NCI-H526 (cell line): ENCODE measurements at regions not wholly inside any gene's neighbourhood (a gene's known extent, or its start where the extent isn't known, plus 50 kb on each side); places are given as distances from the start of the nearest gene placed in this dataset.

ENCODE experiments used
- DNase-seq, 2 experiments: peaks; one replicate each; lab custom pipeline; 2025; lab: John Stamatoyannopoulos, UW

DNA sequence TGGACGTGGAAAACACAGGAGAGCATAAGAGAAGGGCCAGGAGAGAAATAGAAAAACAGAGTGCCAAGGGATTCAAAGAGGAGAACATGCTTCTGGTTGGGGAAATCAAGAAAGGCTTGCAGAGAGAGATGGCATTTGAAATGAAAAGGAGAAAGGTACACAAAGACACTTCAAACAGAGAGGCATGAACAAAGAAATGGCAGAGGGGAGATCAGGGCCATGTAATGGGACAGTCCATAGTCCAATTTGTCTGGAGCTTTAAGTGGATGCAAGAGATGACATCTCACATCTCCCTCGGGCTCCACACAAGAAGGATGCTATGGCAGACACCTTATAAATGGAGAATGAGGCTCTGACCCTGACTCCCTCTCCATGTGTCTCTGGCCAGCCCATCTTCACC, 331.1 kb downstream of the MLLT3 start:
- DNase-seq = no peak

DNA sequence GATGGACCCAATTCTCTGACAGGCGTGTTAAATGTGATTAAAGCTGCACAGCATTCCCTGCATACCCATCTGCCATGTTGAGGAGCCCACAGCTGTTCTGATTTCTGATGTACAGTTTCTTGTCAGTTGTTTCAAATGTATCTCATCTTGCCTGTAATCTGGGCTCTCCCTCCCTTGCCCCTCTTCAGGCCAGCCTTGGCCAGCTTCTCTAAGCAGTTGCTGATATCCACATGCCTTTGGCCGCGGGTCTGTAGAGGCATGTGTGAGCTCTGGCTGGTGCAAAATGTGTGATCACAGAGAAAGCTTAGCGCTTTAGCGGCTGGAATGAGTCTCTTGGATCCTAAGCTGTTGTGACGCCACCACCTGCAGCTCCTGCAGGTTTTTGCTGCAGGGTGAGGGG, 332.0 kb downstream of the MLLT3 start:
- DNase-seq = no peak

GRCh38 chr9:20289423-20290010, 332.8 kb downstream of the MLLT3 start:
- DNase-seq = no peak

- DNase-seq = no peak
Observed at GRCh38 chr9:20286969-20287368, 335.3 kb downstream of the MLLT3 start.

GRCh38 chr9:20286154-20286700, 336.1 kb downstream of the MLLT3 start:
- no peak for DNase-seq

DNA sequence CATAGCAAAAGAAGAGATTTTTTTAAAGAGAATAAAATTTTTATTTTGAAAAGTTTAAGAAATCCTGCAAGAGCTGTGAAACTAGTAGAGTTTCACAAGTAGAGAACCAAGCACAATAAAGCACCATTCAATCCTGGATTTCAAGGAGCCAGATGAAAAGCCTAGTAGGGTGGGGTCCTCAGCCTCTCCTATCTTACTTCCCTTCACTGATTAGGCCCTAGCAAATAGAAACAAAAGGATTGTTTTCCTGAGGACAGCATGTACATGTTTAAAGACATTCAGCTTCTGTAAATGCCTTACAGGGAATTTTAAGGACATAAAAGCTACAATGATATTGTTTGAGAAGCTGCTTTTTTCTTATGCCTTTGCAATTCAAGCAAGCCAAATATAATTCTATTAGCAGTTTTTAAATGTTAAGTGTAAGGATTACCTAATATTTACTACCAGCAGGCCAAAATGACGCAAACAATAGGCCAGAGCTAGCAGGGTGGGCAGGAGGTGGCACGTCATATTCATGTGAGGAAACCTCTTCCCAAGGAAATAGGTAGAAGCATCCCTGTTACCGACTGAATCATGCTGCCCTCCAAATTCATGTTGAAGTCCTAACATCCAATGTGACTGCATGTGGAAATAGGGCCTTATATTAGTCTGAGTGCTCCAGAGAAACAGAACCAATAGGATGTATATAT, 337.6 kb downstream of the MLLT3 start:
- DNase-seq = no peak

DNA sequence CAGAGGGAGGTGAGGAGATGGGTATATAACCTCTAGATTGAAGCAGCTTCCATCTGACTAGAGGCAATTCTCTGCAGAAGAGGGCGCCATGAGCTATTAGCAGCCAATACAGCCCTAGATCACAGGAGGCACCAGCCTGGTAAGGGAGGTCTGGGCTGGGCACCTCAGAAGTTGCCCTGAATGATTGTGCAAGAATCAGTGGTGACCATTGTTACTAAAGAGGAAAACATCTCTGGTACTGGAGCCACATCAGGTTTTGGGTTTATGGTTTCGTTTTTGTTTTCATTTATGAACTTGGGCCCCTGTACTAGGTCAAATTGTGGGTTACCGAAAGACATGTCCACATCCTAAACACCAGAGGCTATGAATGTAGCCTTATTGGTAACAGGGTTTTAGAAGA, 342.0 kb downstream of the MLLT3 start:
- DNase-seq = no peak

DNA sequence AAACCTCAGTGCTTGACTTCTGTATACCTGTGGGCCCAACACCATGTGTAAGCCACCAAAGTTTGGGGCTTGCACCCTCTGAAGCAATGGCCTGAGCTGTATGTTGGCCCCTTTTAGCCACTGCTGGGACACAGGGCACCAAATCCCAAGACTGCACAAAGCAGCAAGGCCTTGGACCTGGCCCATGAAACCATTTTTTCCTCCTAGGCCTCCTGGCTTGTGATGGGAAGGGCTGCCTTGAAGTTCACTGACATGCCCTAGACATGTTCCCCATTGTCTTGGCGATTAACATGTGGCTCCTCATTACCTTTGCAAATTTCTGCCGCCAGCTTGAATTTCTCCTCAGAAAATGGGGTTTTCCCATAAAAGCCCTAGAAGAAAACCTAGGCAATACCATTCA, 345.5 kb downstream of the MLLT3 start:
- DNase-seq = no peak

GRCh38 chr9:20271723-20272122, 350.6 kb downstream of the MLLT3 start:
- no peak for DNase-seq

DNA sequence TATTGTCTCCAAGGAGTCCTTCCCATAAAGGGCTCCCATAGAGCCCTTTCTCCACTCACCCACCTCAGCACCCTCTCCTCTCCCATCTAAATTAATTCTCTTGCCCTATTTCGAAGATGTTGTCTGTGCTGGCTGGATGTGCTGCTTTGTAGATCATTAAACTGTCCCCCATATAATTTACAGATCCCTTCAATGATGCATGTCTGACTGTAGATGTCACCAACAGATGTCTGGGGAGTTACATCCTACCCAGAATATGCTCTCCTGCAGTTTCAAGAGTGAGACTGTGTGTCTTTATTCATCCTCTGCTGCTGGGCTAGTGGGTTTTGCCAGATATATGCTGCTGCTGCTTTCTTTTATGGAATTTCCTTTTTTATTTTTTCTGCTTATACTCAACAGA, 351.2 kb downstream of the MLLT3 start:
- no peak for DNase-seq

DNA sequence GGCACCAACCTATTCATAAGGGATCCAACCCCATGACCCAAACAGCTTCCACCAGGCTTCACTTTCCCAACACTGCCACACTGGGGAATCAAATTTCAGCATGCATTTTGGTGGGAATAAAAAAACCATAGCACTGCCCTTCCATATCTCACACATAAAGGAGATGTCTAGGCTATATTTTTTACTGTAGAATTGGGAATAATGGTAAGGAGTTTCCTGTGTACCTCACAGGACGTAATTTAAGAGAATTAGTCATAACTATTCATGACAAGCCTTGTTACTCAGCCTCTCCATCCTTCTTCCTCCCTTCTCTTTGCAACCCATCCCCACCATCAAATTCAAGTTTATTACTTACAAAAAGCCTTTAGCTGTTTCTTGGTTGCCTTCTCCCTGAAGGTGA, 352.1 kb downstream of the MLLT3 start:
- no peak for DNase-seq

DNA sequence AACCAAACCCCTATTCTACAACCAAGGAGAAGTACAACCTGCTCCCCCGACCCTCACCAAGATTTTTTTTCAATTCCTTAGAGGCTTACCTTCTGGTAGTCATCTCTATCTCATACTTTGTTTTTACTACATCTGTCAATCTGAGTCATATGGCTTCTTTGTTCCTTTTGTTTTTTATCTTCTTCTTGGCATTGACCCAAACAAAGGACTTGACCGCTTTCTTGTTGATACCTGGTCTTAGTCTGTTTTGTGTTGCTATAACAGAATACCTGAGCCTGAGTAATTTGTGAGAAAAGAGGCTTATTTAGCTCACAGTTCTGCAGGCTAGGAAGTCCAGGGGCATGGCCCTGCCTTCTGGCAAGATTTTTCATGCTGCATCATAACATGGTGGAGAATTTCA, 352.7 kb downstream of the MLLT3 start:
- DNase-seq = no peak

DNA sequence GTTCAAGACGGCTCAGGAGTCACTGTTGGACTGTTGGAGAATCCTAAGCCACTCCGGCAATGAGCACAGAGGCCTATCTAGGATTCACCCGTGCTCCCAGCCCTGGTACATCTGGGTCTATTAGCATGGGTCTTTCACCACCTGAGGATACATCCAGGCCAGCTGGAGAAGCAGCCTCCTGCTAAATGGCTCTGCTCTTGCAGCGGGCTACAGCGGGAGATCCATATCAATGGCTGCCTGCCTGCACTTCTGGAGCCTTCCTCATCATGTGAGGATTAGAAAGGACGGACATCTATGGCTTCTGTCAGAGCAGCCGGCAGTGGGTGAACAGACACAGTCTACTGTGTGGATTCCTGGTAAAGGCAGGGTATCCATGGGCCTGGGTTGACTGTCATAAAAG, 357.4 kb downstream of the MLLT3 start:
- DNase-seq = no peak

DNA sequence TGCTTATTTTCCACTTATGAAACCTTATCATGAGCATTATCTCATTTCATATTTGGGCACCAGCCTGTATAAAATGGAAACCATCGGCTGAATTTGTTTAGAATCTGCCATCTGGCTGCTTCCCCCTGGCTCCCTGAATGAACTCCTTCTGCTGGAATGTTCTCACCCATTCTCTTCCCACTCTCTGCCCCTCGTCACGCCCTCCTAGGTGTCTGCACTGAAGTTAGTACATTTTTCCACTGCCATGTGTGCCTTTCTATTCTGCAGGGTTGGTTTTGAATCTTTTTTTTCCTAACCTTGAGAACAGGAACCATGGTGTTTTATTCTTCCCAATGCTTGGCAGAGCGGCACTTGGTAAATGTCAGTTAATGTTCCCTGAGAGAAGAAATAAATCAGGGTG, 359.7 kb downstream of the MLLT3 start:
- no peak for DNase-seq

- no peak for DNase-seq
Observed at GRCh38 chr9:20256284-20256948, 365.9 kb downstream of the MLLT3 start.

GRCh38 chr9:20255052-20255451, 367.2 kb downstream of the MLLT3 start:
- no peak for DNase-seq

- DNase-seq = no peak
Observed at GRCh38 chr9:20253635-20254034, 368.7 kb downstream of the MLLT3 start.

GRCh38 chr9:20252778-20253177, 369.5 kb downstream of the MLLT3 start:
- no peak for DNase-seq

DNA sequence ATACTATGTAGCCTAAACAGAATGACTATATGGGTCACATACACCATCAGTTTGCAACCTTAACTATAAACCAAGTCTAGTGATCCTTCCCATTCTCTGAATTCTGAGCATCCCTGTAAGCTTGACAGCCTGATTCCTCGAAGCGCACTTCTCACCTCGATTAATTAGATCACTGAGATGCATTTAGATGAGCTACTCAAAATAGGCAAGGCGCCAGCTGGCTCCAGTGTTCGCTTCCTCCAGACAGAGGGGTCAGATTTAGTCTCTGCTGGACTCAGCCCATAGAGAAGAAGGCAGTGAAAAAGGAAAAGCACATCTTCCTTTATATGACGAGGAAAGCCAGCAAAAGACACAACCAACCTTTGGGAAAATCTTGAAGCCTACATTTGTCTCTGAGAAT, 371.5 kb downstream of the MLLT3 start:
- DNase-seq = no peak

DNA sequence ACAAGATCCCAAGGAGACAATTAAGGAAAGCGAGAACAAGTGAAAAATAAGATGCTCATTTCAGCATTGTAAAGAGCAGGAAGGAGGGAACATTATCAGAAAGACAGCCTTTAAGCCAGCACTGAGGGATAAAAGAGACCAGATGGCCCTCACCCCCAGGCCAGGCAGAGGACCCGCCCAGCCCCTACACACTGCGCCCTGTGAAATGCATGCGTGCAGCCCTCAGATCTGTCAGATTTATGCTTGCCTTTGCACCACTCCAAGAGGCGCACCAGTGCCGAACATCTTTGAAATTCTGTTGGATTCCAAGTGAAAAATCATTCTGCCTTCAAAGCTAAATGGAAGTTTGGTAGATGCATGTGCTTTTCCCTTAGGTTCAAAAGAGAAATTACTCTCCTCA, 378.0 kb downstream of the MLLT3 start:
- no peak for DNase-seq

GRCh38 chr9:20243841-20244240, 378.5 kb downstream of the MLLT3 start:
- no peak for DNase-seq

DNA sequence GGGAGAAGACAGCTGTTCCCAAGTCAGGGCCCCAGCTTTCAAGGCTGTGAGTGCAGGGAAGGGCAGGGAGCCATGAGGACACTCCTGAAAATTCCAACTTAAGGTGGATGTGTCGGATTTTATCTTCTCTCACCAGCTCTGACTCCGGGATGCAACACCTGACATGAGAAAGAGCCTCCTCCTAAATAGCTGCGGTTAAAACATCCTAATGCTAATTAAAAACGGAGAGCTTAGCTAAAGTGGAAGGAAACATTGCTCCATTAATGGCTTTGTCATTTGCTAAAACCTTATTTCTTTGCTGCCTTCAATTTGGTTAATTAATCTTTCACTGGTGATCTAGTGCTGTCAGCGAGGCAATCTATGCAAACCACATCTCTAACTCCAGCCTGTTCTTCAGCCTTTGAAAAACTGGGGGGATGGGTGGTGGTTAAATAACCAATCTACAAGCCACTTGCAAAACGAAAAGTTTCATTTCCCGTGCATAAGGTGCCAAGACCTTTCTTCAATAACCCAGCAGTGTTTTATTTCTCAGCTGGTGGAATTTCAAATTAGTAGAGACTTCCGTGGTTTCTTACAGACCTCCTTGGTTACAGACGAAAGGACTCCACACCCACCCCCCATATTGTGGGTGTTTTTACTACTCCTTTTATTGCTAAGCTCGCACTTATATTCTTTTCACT, 379.6 kb downstream of the MLLT3 start:
- DNase-seq = peak in 1 of 2 experiments; percentile 68

GRCh38 chr9:20240498-20240897, 381.8 kb downstream of the MLLT3 start:
- DNase-seq = no peak
